ENCODE measurements at regions not wholly inside any gene's neighbourhood (a gene's known extent, or its start where the extent isn't known, plus 50 kb on each side); places are given as distances from the start of the nearest gene placed in this dataset.

GRCh38 chrX:80174925-80175574, 160.5 kb downstream of the TBX22 start:
- Histone ChIP-seq H3K4me2 (ENCODE audit: insufficient read depth in 1 of 2, low read depth in 2 of 2, low read length in 2 of 2) (no peak overlapping the region), H3K27ac (ENCODE audit: low read depth, low read length) (no peak overlapping the region), H3K23ac (ENCODE audit: insufficient read length) (no peak overlapping the region), H2BK20ac (ENCODE audit: low read length) (no peak overlapping the region), H3K79me1 (ENCODE audit: low read depth, low read length) (no peaks in the 10 kb centered on the region), H3K9ac (replicated peaks in 1 of 4; ENCODE audit: extremely low read depth in 1 of 4, low read depth in 3 of 4, low read length in 3 of 4) (no peak overlapping the region), H2AK5ac (ENCODE audit: low read depth, low read length) (no peak overlapping the region), H2BK15ac (ENCODE audit: low read length) (no peak overlapping the region), H4K5ac (ENCODE audit: insufficient read length, low read depth, low read length) (no peak overlapping the region), H2BK12ac (ENCODE audit: low read depth, low read length) (no peak overlapping the region), H2BK120ac (replicated peaks; ENCODE audit: low read depth, low read length) (no peak overlapping the region), H3K23me2 (ENCODE audit: low read depth, low read length) (no peaks in the 10 kb centered on the region), H3K4me3 (ENCODE audit: extremely low read depth in 1 of 4, insufficient read depth in 2 of 4, low read depth in 3 of 4, low read length in 4 of 4) (no peak overlapping the region), H3K56ac (replicated peaks; ENCODE audit: insufficient read length, low read depth, low read length) (no peak overlapping the region), H3K4me1 (replicated peaks in 1 of 4; ENCODE audit: control insufficient read depth in 3 of 4, insufficient read depth in 4 of 4, low read length in 3 of 4) (no peaks in the 10 kb centered on the region), H3K36me3 (ENCODE audit: control insufficient read depth in 2 of 4, insufficient read depth in 4 of 4, low read length in 3 of 4) (no peaks in the 10 kb centered on the region), H3K14ac (ENCODE audit: insufficient read length) (no peak overlapping the region), H3K4ac (replicated peaks; ENCODE audit: insufficient read length, low read depth, low read length) (no peak overlapping the region), H2BK5ac (ENCODE audit: low read depth, low read length) (no peak overlapping the region), H4K91ac (replicated peaks; ENCODE audit: insufficient read length, low read length) (no peak overlapping the region), H3K27me3 (replicated peaks in 1 of 4; ENCODE audit: control insufficient read depth in 3 of 4, extremely low read depth in 1 of 4, insufficient read depth in 3 of 4, low read length in 3 of 4) (no peaks in the 10 kb centered on the region), H4K8ac (ENCODE audit: extremely low read depth, insufficient read depth, low read length) (no peak overlapping the region), H3K9me3 (ENCODE audit: insufficient read depth in 2 of 2, low read depth in 1 of 2, low read length in 1 of 2) (no peaks in the 10 kb centered on the region), H2AFZ (ENCODE audit: low read length) (no peak overlapping the region), H3K18ac (ENCODE audit: extremely low read depth, low read length) (no peak overlapping the region), H4K20me1 (replicated peaks in 1 of 2; ENCODE audit: control insufficient read depth in 1 of 2, insufficient read depth in 2 of 2, low read length in 2 of 2) (no peaks in the 10 kb centered on the region), H3K79me2 (ENCODE audit: control insufficient read depth in 1 of 2, insufficient read depth in 2 of 2, low read length in 2 of 2) (no peaks in the 10 kb centered on the region)
- CTCF ChIA-PET (ENCODE audit: partially characterized antibody), result no interaction called here
- WGBS, 2 experiments (ENCODE audit: extremely low coverage in 1 of 2, insufficient coverage in 1 of 2, insufficient read length in 1 of 2, insufficient replicate concordance in 2 of 2, low coverage in 1 of 2, low lambda C conversion rate in 2 of 2, missing lambda C conversion rate in 1 of 2), result 91% methylated on average over 3 of the region's 3 CpGs; no CpG with 5 or more reads in 1 of the 2 experiments
- no peak for FAIRE-seq
- no peak for DNase-seq (ENCODE audit: low read depth in 1 of 2, low spot score in 2 of 2)
- POLR2A ChIA-PET (ENCODE audit: partially characterized antibody), result no interaction called here
- no peak for TF ChIP-seq YY1 (IDR thresholded peaks at IDR 0.05; ENCODE audit: low read depth, low read length)
- TF ChIP-seq JUND (IDR thresholded peaks at IDR 0.05; ENCODE audit: low read length), result no peak
- TF ChIP-seq JUN (IDR thresholded peaks at IDR 0.05; ENCODE audit: low read depth, low read length), result no peak
- TF ChIP-seq BRCA1 (IDR thresholded peaks at IDR 0.05; ENCODE audit: low read depth, low read length), result no peak
- no peak for TF ChIP-seq CTCF (IDR thresholded peaks at IDR 0.05; ENCODE audit: control extremely low read depth in 1 of 3, insufficient read depth in 1 of 3, low read depth in 1 of 3, low read length in 3 of 3)
- no peak for TF ChIP-seq RXRA (IDR thresholded peaks at IDR 0.05; ENCODE audit: insufficient read depth, low read depth, low read length)
- TF ChIP-seq RBBP5 (IDR thresholded peaks at IDR 0.05; ENCODE audit: borderline replicate concordance, low read depth, low read length), result no peak
- TF ChIP-seq SUZ12 (IDR thresholded peaks at IDR 0.05; ENCODE audit: low read length), result no peak
- no peak for TF ChIP-seq KDM4A (IDR thresholded peaks at IDR 0.05; ENCODE audit: low read depth, low read length, severe bottlenecking)
- TF ChIP-seq RFX5 (IDR thresholded peaks at IDR 0.05; ENCODE audit: borderline replicate concordance, low read depth, low read length), result no peak
- TF ChIP-seq SIN3A (conservative IDR thresholded peaks at IDR 0.05 in 1 of 2, IDR thresholded peaks at IDR 0.05 in 1 of 2; ENCODE audit: low read depth in 1 of 2, low read length in 2 of 2), result no peak
